ENCODE measurements at regions not wholly inside any gene's neighbourhood (a gene's known extent, or its start where the extent isn't known, plus 50 kb on each side); places are given as distances from the start of the nearest gene placed in this dataset.
A peak's percentile ranks its signal among the peaks of the same experiment; 100 is the strongest.
"Not testable (repeated sequence)": the region's sequence is repeated elsewhere in the genome, so short reads cannot be mapped to it uniquely, and the experiment has no call there.

- not testable (repeated sequence) for DNase-seq (ENCODE audit: low read depth in 4 of 4, low spot score in 3 of 4)
Observed at GRCh38 chr1:242914729-242915128, 340.4 kb downstream of the CEP170 start.

GRCh38 chr1:242912855-242913254, 342.2 kb downstream of the CEP170 start:
- not testable (repeated sequence) for DNase-seq (ENCODE audit: low read depth in 4 of 4, low spot score in 3 of 4)

GRCh38 chr1:242900558-242900957, 354.5 kb downstream of the CEP170 start:
- not testable (repeated sequence) for DNase-seq (ENCODE audit: low read depth in 4 of 4, low spot score in 3 of 4)

- DNase-seq (ENCODE audit: low read depth in 4 of 4, low spot score in 3 of 4) = peak; percentile 6 to 8 (median 7)
Observed at GRCh38 chr1:242890192-242890741, 364.8 kb downstream of the CEP170 start.

- no peak for DNase-seq (ENCODE audit: low read depth in 4 of 4, low spot score in 3 of 4)
Observed at GRCh38 chr1:242886137-242886536, 361.6 kb upstream of the PLD5 start.

GRCh38 chr1:242880022-242880421, 355.5 kb upstream of the PLD5 start:
- not testable (repeated sequence) for DNase-seq (ENCODE audit: low read depth in 4 of 4, low spot score in 3 of 4)

- DNase-seq (ENCODE audit: low read depth in 4 of 4, low spot score in 3 of 4) = no peak
Observed at GRCh38 chr1:242877743-242878142, 353.2 kb upstream of the PLD5 start.

- no peak for DNase-seq (ENCODE audit: low read depth in 4 of 4, low spot score in 3 of 4)
Observed at GRCh38 chr1:242877229-242877628, 352.7 kb upstream of the PLD5 start.

- no peak for DNase-seq (ENCODE audit: low read depth in 4 of 4, low spot score in 3 of 4)
Observed at GRCh38 chr1:242876030-242876429, 351.5 kb upstream of the PLD5 start.

GRCh38 chr1:242873661-242874060, 349.2 kb upstream of the PLD5 start:
- no peak for DNase-seq (ENCODE audit: low read depth in 4 of 4, low spot score in 3 of 4)

GRCh38 chr1:242872521-242872920, 348.0 kb upstream of the PLD5 start:
- DNase-seq (ENCODE audit: low read depth in 4 of 4, low spot score in 3 of 4) = no peak

- no peak for DNase-seq (ENCODE audit: low read depth in 4 of 4, low spot score in 3 of 4)
Observed at GRCh38 chr1:242871471-242872030, 347.1 kb upstream of the PLD5 start.

GRCh38 chr1:242870966-242871365, 346.5 kb upstream of the PLD5 start:
- DNase-seq (ENCODE audit: low read depth in 4 of 4, low spot score in 3 of 4) = no peak

GRCh38 chr1:242856289-242856688, 331.8 kb upstream of the PLD5 start:
- no peak for DNase-seq (ENCODE audit: low read depth in 4 of 4, low spot score in 3 of 4)

GRCh38 chr1:242854466-242854865, 330.0 kb upstream of the PLD5 start:
- DNase-seq (ENCODE audit: low read depth in 4 of 4, low spot score in 3 of 4) = no peak

- peak; percentile 20 to 33 (median 28) for DNase-seq (ENCODE audit: low read depth in 4 of 4, low spot score in 3 of 4)
Observed at GRCh38 chr1:242847390-242847993, 323.0 kb upstream of the PLD5 start.

- DNase-seq (ENCODE audit: low read depth in 4 of 4, low spot score in 3 of 4) = no peak
Observed at GRCh38 chr1:242842094-242842493, 317.6 kb upstream of the PLD5 start.

- no peak for DNase-seq (ENCODE audit: low read depth in 4 of 4, low spot score in 3 of 4)
Observed at GRCh38 chr1:242839101-242839500, 314.6 kb upstream of the PLD5 start.

- no peak for DNase-seq (ENCODE audit: low read depth in 4 of 4, low spot score in 3 of 4)
Observed at GRCh38 chr1:242836423-242836822, 311.9 kb upstream of the PLD5 start.

GRCh38 chr1:242828828-242829227, 304.3 kb upstream of the PLD5 start:
- DNase-seq (ENCODE audit: low read depth in 4 of 4, low spot score in 3 of 4) = no peak

GRCh38 chr1:242828199-242828598, 303.7 kb upstream of the PLD5 start:
- DNase-seq (ENCODE audit: low read depth in 4 of 4, low spot score in 3 of 4) = no peak

- no peak for DNase-seq (ENCODE audit: low read depth in 4 of 4, low spot score in 3 of 4)
Observed at GRCh38 chr1:242827538-242827937, 303.0 kb upstream of the PLD5 start.
